ENCODE measurements at regions not wholly inside any gene's neighbourhood (a gene's known extent, or its start where the extent isn't known, plus 50 kb on each side); places are given as distances from the start of the nearest gene placed in this dataset.

GRCh38 chr4:4606321-4606720 lies 64.5 kb upstream of the STX18 start:
- no peak for DNase-seq (ENCODE audit: low read depth)

GRCh38 chr4:4605849-4606248 lies 64.0 kb upstream of the STX18 start:
- DNase-seq (ENCODE audit: low read depth), result no peak

- no peak for DNase-seq (ENCODE audit: low read depth)
Measured at GRCh38 chr4:4603592-4603991, 61.7 kb upstream of the STX18 start.

DNA sequence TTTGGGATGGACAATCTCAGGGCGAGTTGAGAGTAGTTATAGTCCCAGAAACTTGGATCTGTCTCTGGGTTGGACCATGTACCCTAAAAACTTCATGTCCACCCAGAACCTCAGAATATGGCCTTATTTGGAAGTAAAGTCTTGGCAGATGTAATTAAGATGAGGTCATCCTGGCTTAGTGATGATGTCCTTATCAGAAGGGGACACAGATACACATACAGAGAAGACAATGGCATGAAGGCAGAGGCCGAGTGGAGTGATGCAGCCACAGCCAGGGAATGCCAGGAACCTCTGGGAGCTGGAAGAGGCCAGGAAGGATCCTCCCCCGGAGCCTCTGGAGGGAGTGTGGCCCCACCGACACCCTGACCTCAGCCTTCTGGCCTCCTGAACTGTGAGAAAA lies 61.2 kb upstream of the STX18 start:
- DNase-seq (ENCODE audit: low read depth), result no peak

- no peak for DNase-seq (ENCODE audit: low read depth)
Measured at GRCh38 chr4:4602468-4602867, 60.6 kb upstream of the STX18 start.

DNA sequence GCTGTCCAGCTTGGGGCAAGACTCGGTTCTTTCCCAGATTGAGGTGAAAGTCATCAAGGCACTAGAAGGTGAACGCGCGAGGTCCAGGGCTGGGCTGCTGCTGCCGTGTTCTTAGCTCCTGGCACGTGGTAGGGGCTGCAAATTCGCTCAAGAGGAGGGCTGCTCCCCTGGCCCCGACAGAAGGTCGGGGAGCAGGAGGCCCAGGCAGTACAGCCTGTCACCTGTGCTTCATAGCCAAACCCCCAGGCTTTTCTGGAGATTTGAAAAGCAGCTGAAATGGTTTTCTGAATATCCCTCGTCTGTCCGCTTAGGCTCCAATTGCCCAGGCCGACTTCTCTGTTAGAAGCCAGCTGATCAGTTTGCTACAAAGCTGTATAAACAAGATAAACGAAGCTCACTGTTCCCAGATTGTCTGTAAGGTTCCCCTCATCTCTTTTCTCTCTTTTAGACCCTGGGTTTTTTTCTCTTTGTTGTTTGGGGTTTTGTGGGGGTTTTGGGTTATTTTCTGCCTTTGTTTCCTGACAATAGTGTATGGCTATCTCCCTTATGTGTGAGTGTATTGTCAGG lies 60.0 kb upstream of the STX18 start:
- no peak for DNase-seq (ENCODE audit: low read depth)

- DNase-seq (ENCODE audit: low read depth), result no peak
Measured at GRCh38 chr4:4599481-4600275, 57.8 kb upstream of the STX18 start.

- DNase-seq (ENCODE audit: low read depth), result no peak
Measured at GRCh38 chr4:4598851-4599411, 57.1 kb upstream of the STX18 start.

- DNase-seq (ENCODE audit: low read depth), result no peak
Measured at GRCh38 chr4:4596720-4597119, 54.9 kb upstream of the STX18 start.

- DNase-seq (ENCODE audit: low read depth), result no peak
Measured at GRCh38 chr4:4595252-4595651, 53.4 kb upstream of the STX18 start.

DNA sequence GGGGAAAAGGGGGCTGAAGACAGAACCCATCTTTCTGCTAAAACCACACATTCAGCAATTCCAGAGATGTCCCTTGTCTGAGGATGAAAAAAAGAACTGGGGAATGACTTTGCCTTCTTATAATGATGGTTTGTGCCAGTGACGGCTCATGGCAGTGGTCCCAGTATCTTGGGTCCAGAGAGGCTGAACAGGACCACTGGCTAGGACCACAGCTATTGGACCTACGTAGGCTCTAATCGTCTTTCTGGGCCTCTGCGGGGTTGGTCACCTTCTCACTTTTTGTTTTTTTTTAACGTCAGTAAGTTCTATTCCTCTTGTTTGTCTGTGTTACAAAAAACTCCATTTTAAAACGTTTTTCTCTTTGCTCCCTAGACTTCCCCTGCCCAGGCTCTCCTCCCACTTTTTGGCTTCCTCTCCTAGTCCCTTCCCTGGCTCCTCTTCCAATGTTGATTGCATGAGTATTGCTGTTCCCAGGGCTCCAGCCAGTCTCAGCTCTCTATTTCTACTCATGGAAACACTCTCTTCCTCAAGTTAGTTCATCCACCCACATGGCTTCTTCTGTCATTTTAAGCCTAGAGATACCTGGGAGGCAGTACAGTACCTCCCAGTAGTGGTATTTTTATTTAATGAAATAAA lies 52.6 kb upstream of the STX18 start:
- DNase-seq (ENCODE audit: low read depth), result no peak

DNA sequence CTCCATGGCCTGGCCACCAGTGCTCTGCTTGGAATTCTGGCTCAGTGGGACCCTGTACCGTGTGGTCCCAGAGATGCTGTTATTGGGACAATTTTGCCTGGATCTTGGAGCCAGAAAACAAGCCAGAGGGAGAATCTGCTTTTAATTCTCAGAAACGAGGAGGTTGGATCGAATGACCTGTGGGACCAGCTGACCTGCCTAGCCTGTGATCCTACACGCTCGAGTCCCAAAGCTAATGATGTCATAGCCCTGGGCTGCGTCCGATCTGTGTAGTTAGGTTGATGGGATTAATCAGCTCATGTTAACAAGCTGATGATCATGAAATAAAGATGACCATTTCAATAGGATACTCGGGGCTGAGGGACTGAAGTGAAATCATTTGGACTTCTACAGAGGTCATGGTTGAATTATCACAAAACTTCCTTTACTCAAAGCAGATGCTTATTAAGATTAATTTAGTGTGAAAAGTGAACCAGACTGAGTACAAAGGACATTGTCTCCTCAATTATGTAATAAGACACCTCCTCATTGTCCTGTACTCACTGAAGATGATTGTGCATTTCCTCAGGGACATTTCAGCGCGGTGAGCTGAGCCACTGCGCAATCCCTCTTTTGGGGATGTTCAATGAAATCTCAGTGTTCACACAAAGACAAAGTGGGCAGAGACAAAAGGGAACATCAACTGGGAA lies 51.9 kb upstream of the STX18 start:
- no peak for DNase-seq (ENCODE audit: low read depth)

DNA sequence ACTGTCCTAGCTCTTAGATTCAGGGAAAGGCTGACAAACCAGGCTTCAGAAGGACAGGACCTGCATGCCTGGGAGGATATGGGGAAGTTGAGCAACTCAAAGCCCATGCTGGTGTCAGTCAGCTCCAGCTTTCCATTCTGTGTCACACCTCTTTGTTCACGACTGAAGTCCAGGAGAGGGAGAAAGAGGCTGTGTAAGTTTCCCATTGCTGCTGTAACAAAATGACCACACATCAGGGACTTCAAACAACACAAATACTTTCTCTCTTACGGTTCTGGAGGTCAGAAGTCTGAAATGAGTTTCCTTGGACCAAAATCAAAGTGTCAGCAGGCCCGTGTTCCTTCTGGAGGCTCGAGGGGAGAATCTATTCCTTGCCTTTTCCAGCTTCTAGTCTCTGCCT lies 50.6 kb upstream of the STX18 start:
- DNase-seq (ENCODE audit: low read depth), result no peak
